Neural cell (in vitro differentiated cells): ENCODE measurements at regions not wholly inside any gene's neighbourhood (a gene's known extent, or its start where the extent isn't known, plus 50 kb on each side); places are given as distances from the start of the nearest gene placed in this dataset.

Source experiments
- EP300 ChIP-seq: fragments of 450-650 bp; conservative IDR thresholded peaks from 2 replicates; pipeline ENCODE4 v1.6.1; 2014; ENCODE audit warnings: antibody characterized with exemption, mild to moderate bottlenecking, moderate library complexity; ENCODE audit not compliant: poor library complexity, severe bottlenecking
- EZH2 ChIP-seq: fragments of 200-600, 300-800 bp; shearing (Covaris generic), sonication (generic); IDR thresholded peaks from 2 replicates; pipeline ENCODE4 v1.6.1; 2014; ENCODE audit warnings: antibody characterized with exemption, low read length, borderline replicate concordance, mild to moderate bottlenecking; ENCODE audit not compliant: insufficient read depth, poor library complexity, severe bottlenecking
- MXI1 ChIP-seq: fragments of 450-650 bp; conservative IDR thresholded peaks from 2 replicates; pipeline ENCODE4 v1.6.1; 2014; ENCODE audit warnings: antibody characterized with exemption, mild to moderate bottlenecking; ENCODE audit not compliant: poor library complexity, severe bottlenecking
- POLR2AphosphoS5 ChIP-seq: IDR thresholded peaks from 2 replicates; pipeline ENCODE4 v1.6.1; 2012
- TF ChIP-seq, protein P1 (sequence below): fragments of 450-650 bp; IDR thresholded peaks from 2 replicates; pipeline ENCODE4 v1.5.1; 2014; ENCODE audit warnings: antibody characterized with exemption, mild to moderate bottlenecking, moderate library complexity; ENCODE audit not compliant: poor library complexity, severe bottlenecking
- TF ChIP-seq, protein P2 (sequence below): IDR thresholded peaks from 2 replicates; pipeline ENCODE4 v1.6.1; 2012; ENCODE audit warnings: borderline replicate concordance

DNA sequence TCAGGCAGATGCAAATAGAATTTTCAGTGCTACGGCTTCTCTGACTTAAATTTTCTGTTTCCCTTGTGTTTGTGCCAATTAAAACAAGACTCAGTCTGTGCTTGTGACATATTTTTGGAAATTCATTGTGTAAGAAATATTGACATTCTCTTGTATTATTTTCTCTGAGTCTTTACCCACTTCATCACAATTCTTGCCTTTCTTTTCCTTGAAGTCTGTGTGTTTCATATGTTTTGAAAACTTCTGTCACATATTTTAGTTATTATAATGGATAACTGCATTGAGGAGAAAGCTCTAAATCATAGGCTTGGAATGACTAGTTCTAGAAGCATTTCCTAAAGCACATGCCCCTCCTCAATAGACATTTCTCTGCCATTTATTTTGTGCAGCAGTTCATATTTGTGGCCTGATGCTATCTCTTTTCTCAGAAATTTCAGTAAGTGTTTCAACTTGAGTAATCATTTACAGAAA is 206.6 kb downstream of the PALM2AKAP2 start:
- TF ChIP-seq EP300 (no peak), EZH2 (no peak), MXI1 (no peak), POLR2AphosphoS5 (no peak)
- TF ChIP-seq, protein P1, sequence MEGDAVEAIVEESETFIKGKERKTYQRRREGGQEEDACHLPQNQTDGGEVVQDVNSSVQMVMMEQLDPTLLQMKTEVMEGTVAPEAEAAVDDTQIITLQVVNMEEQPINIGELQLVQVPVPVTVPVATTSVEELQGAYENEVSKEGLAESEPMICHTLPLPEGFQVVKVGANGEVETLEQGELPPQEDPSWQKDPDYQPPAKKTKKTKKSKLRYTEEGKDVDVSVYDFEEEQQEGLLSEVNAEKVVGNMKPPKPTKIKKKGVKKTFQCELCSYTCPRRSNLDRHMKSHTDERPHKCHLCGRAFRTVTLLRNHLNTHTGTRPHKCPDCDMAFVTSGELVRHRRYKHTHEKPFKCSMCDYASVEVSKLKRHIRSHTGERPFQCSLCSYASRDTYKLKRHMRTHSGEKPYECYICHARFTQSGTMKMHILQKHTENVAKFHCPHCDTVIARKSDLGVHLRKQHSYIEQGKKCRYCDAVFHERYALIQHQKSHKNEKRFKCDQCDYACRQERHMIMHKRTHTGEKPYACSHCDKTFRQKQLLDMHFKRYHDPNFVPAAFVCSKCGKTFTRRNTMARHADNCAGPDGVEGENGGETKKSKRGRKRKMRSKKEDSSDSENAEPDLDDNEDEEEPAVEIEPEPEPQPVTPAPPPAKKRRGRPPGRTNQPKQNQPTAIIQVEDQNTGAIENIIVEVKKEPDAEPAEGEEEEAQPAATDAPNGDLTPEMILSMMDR = no peak
- TF ChIP-seq, protein P2, sequence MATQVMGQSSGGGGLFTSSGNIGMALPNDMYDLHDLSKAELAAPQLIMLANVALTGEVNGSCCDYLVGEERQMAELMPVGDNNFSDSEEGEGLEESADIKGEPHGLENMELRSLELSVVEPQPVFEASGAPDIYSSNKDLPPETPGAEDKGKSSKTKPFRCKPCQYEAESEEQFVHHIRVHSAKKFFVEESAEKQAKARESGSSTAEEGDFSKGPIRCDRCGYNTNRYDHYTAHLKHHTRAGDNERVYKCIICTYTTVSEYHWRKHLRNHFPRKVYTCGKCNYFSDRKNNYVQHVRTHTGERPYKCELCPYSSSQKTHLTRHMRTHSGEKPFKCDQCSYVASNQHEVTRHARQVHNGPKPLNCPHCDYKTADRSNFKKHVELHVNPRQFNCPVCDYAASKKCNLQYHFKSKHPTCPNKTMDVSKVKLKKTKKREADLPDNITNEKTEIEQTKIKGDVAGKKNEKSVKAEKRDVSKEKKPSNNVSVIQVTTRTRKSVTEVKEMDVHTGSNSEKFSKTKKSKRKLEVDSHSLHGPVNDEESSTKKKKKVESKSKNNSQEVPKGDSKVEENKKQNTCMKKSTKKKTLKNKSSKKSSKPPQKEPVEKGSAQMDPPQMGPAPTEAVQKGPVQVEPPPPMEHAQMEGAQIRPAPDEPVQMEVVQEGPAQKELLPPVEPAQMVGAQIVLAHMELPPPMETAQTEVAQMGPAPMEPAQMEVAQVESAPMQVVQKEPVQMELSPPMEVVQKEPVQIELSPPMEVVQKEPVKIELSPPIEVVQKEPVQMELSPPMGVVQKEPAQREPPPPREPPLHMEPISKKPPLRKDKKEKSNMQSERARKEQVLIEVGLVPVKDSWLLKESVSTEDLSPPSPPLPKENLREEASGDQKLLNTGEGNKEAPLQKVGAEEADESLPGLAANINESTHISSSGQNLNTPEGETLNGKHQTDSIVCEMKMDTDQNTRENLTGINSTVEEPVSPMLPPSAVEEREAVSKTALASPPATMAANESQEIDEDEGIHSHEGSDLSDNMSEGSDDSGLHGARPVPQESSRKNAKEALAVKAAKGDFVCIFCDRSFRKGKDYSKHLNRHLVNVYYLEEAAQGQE = no peak
